Caco-2 (cell line): ENCODE measurements at regions not wholly inside any gene's neighbourhood (a gene's known extent, or its start where the extent isn't known, plus 50 kb on each side); places are given as distances from the start of the nearest gene placed in this dataset.

Experiments used
- BruUV-seq: library from RNA; stranded (reverse); fragments of 400-500 nt; replicated peaks from 2 replicates; lab custom pipeline; 2021; lab: Mats Ljungman, UMichigan
- CTCF ChIA-PET: fragments of 300-600 bp; sonication (Branson Sonifier 250); formaldehyde crosslinking; loops from one replicate; lab custom pipeline; 2022; ENCODE audit warnings: antibody characterized with exemption; lab: Charles Lee
- POLR2A ChIA-PET: fragments of 300-600 bp; sonication (Branson Sonifier 250); formaldehyde crosslinking; loops from one replicate; lab custom pipeline; 2022; ENCODE audit warnings: antibody characterized with exemption; lab: Charles Lee
- DNase-seq, 2 experiments: peaks; one replicate each; pipeline versions ENCODE4 v3.0.0 to v3.0.0-alpha.2; 2020 to 2022
- H3K27me3 ChIP-seq: replicated peaks from 2 replicates; pipeline ENCODE4 v1.6.0; 2011; ENCODE audit warnings: low read length; ENCODE audit not compliant: control insufficient read depth, insufficient read depth
- H3K36me3 ChIP-seq: 2 replicates; pipeline ENCODE4 v1.5.1; 2011; ENCODE audit warnings: low read length; ENCODE audit not compliant: control insufficient read depth, insufficient read depth
- H3K4me1 ChIP-seq: fragments of 250-450 bp; sonication (Bioruptor Pico); 2 replicates; pipeline ENCODE4 v1.5.1; 2020; ENCODE audit warnings: mild to moderate bottlenecking
- H3K4me3 ChIP-seq: 2 replicates; pipeline ENCODE4 v1.5.1; 2011; ENCODE audit warnings: low read depth, mild to moderate bottlenecking, control low read depth, low read length
- H3K9me3 ChIP-seq: fragments of 250-450 bp; sonication (Bioruptor Pico); 2 replicates; pipeline ENCODE4 v1.5.1; 2020; ENCODE audit warnings: mild to moderate bottlenecking, moderate library complexity
- H3K27ac Mint-ChIP-seq: one replicate; pipeline ENCODE4 v1.8.0; 2022; ENCODE audit warnings: mixed read lengths; ENCODE audit not compliant: unreplicated experiment
- H3K27me3 Mint-ChIP-seq: one replicate; pipeline ENCODE4 v1.8.0; 2022; ENCODE audit warnings: mixed read lengths; ENCODE audit not compliant: insufficient read depth, unreplicated experiment
- H3K36me3 Mint-ChIP-seq: one replicate; pipeline ENCODE4 v1.8.0; 2022; ENCODE audit warnings: mild to moderate bottlenecking, mixed read lengths; ENCODE audit not compliant: insufficient read depth, unreplicated experiment
- H3K4me1 Mint-ChIP-seq: one replicate; pipeline ENCODE4 v1.8.0; 2022; ENCODE audit warnings: low read depth, mixed read lengths; ENCODE audit not compliant: unreplicated experiment
- H3K4me3 Mint-ChIP-seq: one replicate; pipeline ENCODE4 v1.8.0; 2022; ENCODE audit warnings: mild to moderate bottlenecking, moderate library complexity, mixed read lengths; ENCODE audit not compliant: unreplicated experiment
- H3K9me3 Mint-ChIP-seq: one replicate; pipeline ENCODE4 v1.8.0; 2022; ENCODE audit warnings: mixed read lengths; ENCODE audit not compliant: unreplicated experiment
- intact Hi-C: fragments of 100-400 bp; cut with micrococcal nuclease; formaldehyde crosslinking; loops from one replicate; pipeline ENCODE4 v1.10.0; 2022; ENCODE audit not compliant: unreplicated experiment
- TF ChIP-seq, protein P1 (sequence below), 2 experiments: fragments of 200-600 bp in 1 of 2; IDR thresholded peaks; 1 replicate in 1 of 2; 2 replicates in 1 of 2; pipeline versions ENCODE4 v1.5.1 to v1.8.0; 2011 to 2022; ENCODE audit warnings: antibody characterized with exemption in 1 of 2, control low read depth in 1 of 2, inconsistent platforms in 1 of 2, low read depth in 1 of 2, low read length in 1 of 2, mild to moderate bottlenecking in 1 of 2, moderate library complexity in 1 of 2; ENCODE audit not compliant: insufficient read depth in 1 of 2, severe bottlenecking in 1 of 2, unreplicated experiment in 1 of 2

- intact Hi-C loops = no loop called here
- H3K27me3 ChIP-seq = no peaks in the 10 kb centered on the region
- no peak overlapping the region for H3K4me3 Mint-ChIP-seq
These were observed 129.4 kb upstream of the LSM8 start for GRCh38 chr7:118054529-118054928.

GRCh38 chr7:118055647-118056046 lies 128.3 kb upstream of the LSM8 start:
- ChIA-PET CTCF (no interaction called here), POLR2A (no interaction called here)
- no peak overlapping the region for H3K27ac Mint-ChIP-seq
- H3K4me3 Mint-ChIP-seq = no peak overlapping the region
- Histone ChIP-seq H3K36me3 (no peaks in the 10 kb centered on the region), H3K4me3 (no peak overlapping the region), H3K27me3 (no peaks in the 10 kb centered on the region), H3K9me3 (no peaks in the 10 kb centered on the region), H3K4me1 (no peaks in the 10 kb centered on the region)
- peaks cover 4% of the 10 kb centered on the region for H3K27me3 Mint-ChIP-seq
- H3K9me3 Mint-ChIP-seq = no peaks in the 10 kb centered on the region
- DNase-seq = no peak
- TF ChIP-seq, protein P1, sequence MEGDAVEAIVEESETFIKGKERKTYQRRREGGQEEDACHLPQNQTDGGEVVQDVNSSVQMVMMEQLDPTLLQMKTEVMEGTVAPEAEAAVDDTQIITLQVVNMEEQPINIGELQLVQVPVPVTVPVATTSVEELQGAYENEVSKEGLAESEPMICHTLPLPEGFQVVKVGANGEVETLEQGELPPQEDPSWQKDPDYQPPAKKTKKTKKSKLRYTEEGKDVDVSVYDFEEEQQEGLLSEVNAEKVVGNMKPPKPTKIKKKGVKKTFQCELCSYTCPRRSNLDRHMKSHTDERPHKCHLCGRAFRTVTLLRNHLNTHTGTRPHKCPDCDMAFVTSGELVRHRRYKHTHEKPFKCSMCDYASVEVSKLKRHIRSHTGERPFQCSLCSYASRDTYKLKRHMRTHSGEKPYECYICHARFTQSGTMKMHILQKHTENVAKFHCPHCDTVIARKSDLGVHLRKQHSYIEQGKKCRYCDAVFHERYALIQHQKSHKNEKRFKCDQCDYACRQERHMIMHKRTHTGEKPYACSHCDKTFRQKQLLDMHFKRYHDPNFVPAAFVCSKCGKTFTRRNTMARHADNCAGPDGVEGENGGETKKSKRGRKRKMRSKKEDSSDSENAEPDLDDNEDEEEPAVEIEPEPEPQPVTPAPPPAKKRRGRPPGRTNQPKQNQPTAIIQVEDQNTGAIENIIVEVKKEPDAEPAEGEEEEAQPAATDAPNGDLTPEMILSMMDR (IDR thresholded peaks at IDR 0.05; ENCODE audit: insufficient read depth in 1 of 2, low read depth in 1 of 2, low read length in 1 of 2, severe bottlenecking in 1 of 2, unreplicated experiment in 1 of 2) = no peak
- no peaks in the 10 kb centered on the region for H3K4me1 Mint-ChIP-seq
- intact Hi-C loops = no loop called here
- no TSS peak for BruUV-seq
- H3K36me3 Mint-ChIP-seq = no peaks in the 10 kb centered on the region

More at GRCh38 chr7:118054529-118054928, 129.4 kb upstream of the LSM8 start:
- no peaks in the 10 kb centered on the region for H3K9me3 ChIP-seq
- no peak for DNase-seq
- Mint-ChIP-seq H3K9me3 (no peaks in the 10 kb centered on the region), H3K4me1 (no peaks in the 10 kb centered on the region), H3K36me3 (no peaks in the 10 kb centered on the region), H3K27ac (no peak overlapping the region), H3K27me3 (no peaks in the 10 kb centered on the region)
- POLR2A ChIA-PET = no interaction called here
- CTCF ChIA-PET = no interaction called here
- H3K4me3 ChIP-seq = no peak overlapping the region
- TF ChIP-seq, protein P1 (IDR thresholded peaks at IDR 0.05; ENCODE audit: insufficient read depth in 1 of 2, low read depth in 1 of 2, low read length in 1 of 2, severe bottlenecking in 1 of 2, unreplicated experiment in 1 of 2) = no peak
- no TSS peak for BruUV-seq
- no peaks in the 10 kb centered on the region for H3K36me3 ChIP-seq
- H3K4me1 ChIP-seq = no peaks in the 10 kb centered on the region

DNA sequence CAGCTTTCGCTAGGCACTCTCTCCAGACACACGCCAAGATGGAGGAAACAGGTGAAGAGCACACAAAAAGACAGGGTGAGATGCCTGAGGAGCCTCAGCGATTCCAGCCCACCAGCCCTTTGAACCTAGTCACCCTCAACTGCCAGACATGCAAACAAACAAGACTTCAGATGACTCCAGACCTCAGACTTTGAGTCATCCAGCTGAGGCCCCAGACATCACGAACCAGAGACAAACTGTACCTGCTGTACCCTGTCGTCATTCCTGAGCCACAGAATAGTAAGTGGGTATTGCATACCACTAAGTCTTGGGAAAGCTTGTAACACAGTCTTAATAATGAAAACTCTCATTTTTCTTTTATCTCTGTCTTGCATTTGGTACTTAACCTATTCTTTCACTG lies 126.6 kb upstream of the LSM8 start:
- Mint-ChIP-seq H3K36me3 (no peaks in the 10 kb centered on the region), H3K27me3 (peaks cover 15% of the 10 kb centered on the region), H3K4me1 (no peaks in the 10 kb centered on the region), H3K27ac (no peak overlapping the region), H3K4me3 (no peak overlapping the region), H3K9me3 (no peaks in the 10 kb centered on the region)
- ChIA-PET CTCF (no interaction called here), POLR2A (no interaction called here)
- Histone ChIP-seq H3K4me3 (no peak overlapping the region), H3K36me3 (no peaks in the 10 kb centered on the region), H3K4me1 (no peaks in the 10 kb centered on the region), H3K27me3 (no peaks in the 10 kb centered on the region), H3K9me3 (no peaks in the 10 kb centered on the region)
- TF ChIP-seq, protein P1 (IDR thresholded peaks at IDR 0.05; ENCODE audit: insufficient read depth in 1 of 2, low read depth in 1 of 2, low read length in 1 of 2, severe bottlenecking in 1 of 2, unreplicated experiment in 1 of 2) = no peak
- no peak for DNase-seq
- BruUV-seq = no TSS peak
- intact Hi-C loops = no loop called here
